A172 (cell line): ENCODE measurements at regions not wholly inside any gene's neighbourhood (a gene's known extent, or its start where the extent isn't known, plus 50 kb on each side); places are given as distances from the start of the nearest gene placed in this dataset.
"Not testable (repeated sequence)": the region's sequence is repeated elsewhere in the genome, so short reads cannot be mapped to it uniquely, and the experiment has no call there.

Source experiments
- DNase-seq: peaks from one replicate; pipeline ENCODE4 v3.0.0-alpha.2; 2015; ENCODE audit warnings: low spot score

GRCh38 chr2:101610750-101611315 lies 86.7 kb upstream of the MAP4K4 start:
- no peak for DNase-seq

- no peak for DNase-seq
Observed at GRCh38 chr2:101609433-101609832, 88.1 kb upstream of the MAP4K4 start.

DNA sequence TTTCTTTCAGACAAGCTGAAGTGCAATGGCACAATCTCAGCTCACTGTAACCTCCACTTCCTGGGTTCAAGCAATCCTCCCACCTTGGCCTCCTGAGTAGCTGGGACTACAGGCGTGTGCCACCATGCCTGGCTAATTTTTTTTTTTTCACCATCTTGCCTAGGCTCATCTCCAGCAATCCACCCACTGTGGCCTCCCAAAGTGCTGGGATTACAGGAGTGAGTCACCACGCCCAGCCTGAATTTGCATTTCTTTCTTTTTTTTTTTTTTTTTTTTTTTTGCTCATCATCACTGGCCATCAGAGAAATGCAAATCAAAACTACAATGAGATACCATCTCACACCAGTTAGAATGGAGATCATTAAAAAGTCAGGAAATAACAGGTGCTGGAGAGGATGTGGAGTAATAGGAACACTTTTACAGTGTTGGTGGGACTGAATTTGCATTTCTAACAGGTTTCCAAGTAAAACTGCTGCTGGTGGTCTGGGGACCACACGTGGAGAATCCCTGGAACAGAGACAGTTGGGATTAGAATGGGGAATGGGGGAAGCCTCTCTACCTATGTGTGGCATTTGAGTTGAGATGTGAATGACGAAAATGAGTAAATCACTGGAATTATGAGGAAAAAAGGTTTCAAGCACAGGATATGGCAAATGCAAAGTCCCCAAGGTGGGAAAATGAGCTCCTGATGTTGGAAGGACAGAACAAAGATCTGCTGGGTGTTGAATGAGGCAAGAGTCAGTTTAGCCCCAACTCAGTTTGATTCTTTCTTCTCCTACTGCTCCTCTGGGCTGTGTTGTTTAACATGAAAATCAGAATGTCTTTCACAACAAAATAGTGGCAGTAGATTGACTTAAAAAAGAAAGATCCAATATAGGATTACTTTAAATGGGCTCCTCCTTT lies 88.8 kb upstream of the MAP4K4 start:
- DNase-seq, result no peak

GRCh38 chr2:101597347-101597944 lies 100.1 kb upstream of the MAP4K4 start:
- DNase-seq, result no peak

DNA sequence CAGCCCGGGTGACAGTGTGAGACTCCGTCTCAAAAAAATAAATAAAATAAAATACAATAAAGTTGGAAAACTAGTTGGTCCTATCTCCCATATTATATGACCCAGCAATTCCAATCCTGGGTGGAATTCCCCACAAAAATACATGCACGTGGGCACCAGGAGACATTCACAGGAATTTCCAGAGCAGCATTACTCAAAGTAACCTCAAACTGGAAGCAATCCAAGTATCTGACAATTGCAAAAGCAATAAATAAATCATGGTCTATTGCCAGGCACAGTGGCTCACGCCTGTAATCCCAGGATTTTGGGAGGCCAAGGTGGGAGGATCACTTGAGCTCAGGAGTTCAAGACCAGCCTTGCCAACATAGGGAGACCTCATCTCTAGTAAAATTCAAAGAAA lies 101.2 kb upstream of the MAP4K4 start:
- peak; percentile 15 for DNase-seq

DNA sequence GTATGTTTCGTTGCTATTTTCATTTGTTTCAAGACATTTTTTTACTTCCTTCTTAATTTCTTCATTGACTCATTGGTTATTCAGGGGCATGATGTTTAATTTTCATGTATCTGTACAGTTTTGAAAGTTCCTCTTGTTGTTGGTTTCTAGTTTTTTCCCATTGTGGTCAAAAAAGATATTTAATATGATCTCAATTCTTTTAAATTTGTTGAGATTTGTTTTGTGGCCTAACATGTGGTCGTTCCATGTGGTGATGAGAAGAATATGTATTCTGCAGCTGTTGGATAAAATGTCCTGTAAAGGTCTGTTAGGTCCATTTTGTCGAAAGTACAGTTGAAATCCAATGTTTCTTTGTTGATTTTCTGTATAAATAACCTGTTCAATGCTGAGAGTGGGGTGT lies 110.3 kb upstream of the MAP4K4 start:
- no peak for DNase-seq

- DNase-seq, result no peak
Observed at GRCh38 chr2:101583861-101584260, 108.9 kb upstream of the RFX8 start.

GRCh38 chr2:101581675-101582299 lies 106.9 kb upstream of the RFX8 start:
- DNase-seq, result no peak

GRCh38 chr2:101580528-101580927 lies 105.6 kb upstream of the RFX8 start:
- DNase-seq, result no peak

- DNase-seq, result no peak
Observed at GRCh38 chr2:101578671-101579070, 103.8 kb upstream of the RFX8 start.

GRCh38 chr2:101578135-101578534 lies 103.2 kb upstream of the RFX8 start:
- not testable (repeated sequence) for DNase-seq

DNA sequence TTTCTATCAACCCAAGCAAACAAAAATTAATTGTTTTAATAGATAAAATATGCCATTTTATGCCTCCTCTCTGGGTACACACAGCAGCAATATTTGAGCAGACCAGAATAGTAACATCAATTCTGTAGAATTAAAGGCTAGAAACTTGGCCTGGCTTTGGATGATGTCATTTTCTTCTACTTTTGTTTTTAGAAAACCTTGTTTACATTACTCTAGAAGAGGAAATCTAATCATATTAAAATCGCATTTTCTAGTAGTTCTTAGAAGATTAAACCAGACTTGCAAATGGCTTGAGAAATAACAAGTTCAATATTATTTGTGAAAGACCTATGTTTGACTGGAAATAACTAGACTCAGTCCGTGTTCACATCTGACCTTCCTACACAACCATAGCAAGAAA lies 102.3 kb upstream of the RFX8 start:
- DNase-seq, result no peak

GRCh38 chr2:101574622-101575021 lies 99.7 kb upstream of the RFX8 start:
- no peak for DNase-seq

GRCh38 chr2:101571951-101572350 lies 97.0 kb upstream of the RFX8 start:
- DNase-seq, result no peak

DNA sequence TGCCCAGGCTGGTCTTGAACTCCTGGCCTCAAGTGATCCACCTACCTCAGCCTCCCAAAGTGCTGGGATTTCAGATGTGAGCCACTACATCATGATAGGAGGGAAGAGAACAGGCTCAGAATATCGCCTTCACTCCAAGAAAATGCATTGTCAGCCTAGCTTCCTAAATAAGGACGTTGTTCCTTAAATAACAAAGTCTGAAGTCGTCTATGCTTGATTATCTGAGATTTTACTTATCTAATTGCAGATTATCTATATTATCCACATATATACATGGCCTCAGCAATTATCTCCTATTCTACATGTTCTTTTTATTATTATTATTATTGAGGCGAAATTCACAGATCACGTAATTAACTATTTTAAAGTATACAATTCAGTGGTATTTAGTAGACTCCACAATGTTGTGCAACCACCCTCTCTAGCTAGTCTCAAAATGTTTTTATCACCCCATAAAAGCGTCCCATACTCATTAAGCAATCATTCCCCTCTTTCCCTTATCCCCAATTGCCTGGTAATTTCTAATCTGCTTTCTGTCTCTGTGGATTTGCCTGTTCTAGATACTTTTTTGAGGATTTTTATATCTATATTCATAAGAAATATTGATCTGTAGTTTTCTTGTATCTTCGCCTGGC lies 95.1 kb upstream of the RFX8 start:
- DNase-seq, result no peak

DNA sequence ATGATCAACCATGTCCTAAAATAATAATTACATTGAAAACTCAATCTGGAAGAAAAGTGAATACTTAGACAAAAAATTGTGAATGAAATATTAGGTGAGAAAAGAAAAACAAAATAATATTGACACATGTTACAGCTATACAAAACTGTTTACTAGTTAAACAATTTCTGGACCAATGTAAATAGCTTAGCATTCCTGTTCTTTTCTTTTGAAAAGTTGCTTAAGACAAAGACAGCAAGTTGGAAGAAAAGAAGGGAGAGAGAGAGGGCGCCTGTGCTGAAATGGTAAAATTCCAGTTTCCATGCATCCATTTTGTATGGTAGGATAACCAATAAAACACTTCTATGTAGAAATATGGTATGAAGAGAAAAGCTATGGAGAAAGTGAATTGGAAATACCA lies 94.1 kb upstream of the RFX8 start:
- no peak for DNase-seq

DNA sequence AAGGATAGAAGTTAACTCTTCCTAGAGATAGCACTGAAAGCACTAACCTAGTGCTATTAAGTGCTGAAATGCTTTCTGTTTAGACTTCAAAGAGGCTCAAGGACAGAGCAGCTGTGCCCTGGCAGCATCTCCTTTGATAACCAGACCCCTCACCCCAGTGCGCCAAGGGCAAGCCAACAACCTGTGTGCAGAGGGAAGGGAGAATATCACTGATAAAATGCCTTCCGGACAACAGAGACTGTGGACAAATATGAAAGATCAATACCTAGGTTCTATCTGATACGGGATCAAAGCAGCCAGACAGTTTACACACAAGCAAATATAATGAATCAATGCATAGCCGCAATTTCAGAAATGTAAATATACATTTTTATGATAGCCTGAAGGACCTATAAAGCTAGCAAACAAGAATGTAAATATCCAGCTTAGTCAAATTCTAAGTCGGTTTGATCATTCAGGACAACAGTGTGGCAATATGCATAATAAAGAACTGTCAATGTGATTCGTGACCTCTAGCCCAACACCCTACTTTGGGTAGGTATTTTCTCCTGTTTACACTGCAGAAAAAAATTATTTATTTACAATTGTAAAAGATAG lies 91.8 kb upstream of the RFX8 start:
- no peak for DNase-seq

GRCh38 chr2:101563849-101564248 lies 88.9 kb upstream of the RFX8 start:
- no peak for DNase-seq

- DNase-seq, result no peak
Observed at GRCh38 chr2:101560780-101561315, 85.9 kb upstream of the RFX8 start.

- DNase-seq, result no peak
Observed at GRCh38 chr2:101559551-101559950, 84.6 kb upstream of the RFX8 start.

DNA sequence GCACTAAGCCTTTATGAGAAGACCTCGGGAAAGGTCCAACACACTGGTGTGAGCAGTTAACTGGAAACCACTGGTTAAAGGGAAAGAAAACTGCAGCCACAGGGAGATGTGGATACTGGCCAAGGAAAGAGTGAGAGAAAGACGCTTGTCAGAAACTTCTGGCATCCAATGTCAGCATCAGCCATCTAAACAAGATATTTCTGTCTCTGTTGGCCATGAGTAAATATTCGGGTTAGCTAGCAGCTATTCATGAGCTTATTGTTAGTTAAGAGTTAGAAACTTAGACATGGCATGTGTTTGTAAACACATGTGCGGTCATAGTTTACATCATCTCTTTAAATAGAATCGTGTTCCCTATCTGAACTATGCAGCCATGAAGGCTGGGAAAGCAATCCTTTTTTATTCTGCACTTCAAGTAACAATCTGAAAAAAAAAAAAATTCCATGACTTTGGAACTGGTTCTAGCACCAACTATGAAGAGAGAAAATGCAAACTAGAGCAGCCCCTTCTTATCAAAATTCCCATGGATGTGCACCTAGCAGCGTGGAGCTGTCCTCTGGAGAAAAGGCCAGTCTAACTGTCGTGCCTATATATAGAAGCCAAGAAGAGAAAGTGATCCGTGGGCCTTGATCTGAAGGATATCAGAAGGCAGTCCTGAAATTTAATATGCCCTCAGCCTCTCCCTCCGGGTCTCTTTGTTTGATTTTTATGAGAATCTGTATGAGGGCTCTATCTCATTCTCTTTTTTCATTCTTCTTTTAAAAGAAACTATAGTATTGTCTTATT lies 84.0 kb upstream of the RFX8 start:
- DNase-seq, result no peak
